ENCODE measurements at regions not wholly inside any gene's neighbourhood (a gene's known extent, or its start where the extent isn't known, plus 50 kb on each side); places are given as distances from the start of the nearest gene placed in this dataset.

DNA sequence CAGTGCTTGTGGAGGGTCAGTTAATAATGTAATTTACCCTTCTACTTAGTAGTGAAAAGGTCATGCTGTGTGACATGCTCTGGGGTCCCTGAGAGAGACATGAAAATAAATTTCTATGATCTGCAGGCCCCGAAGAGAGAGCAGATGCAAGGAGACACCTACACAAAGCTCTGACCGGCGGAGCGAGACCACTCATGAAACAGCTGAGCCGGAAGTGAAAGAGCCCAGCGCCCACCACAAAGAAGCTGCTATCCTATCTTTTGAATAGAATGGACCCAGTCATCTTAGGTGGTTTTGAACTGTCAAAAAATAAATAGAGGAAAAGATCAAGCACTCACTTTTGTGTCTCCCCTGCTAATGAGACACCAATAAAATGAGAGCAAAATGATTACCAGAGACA lies 190.0 kb downstream of the MED10 start (continued):
- TF ChIP-seq, protein P1, sequence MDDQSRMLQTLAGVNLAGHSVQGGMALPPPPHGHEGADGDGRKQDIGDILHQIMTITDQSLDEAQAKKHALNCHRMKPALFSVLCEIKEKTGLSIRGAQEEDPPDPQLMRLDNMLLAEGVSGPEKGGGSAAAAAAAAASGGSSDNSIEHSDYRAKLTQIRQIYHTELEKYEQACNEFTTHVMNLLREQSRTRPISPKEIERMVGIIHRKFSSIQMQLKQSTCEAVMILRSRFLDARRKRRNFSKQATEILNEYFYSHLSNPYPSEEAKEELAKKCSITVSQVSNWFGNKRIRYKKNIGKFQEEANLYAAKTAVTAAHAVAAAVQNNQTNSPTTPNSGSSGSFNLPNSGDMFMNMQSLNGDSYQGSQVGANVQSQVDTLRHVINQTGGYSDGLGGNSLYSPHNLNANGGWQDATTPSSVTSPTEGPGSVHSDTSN (CRISPR knock-in tag; IDR thresholded peaks at IDR 0.05) = no peak
- TF ChIP-seq OSR2 (tag by site-specific recombination; IDR thresholded peaks at IDR 0.05) = no peak
- no peak for TF ChIP-seq ZSCAN30 (tag by site-specific recombination; IDR thresholded peaks at IDR 0.05)
- TF ChIP-seq ZNF341 (tag by site-specific recombination; IDR thresholded peaks at IDR 0.05; ENCODE audit: low read depth) = no peak
- no peak for TF ChIP-seq RBAK (tag by site-specific recombination; IDR thresholded peaks at IDR 0.05)
- no peak for TF ChIP-seq SETDB1 (IDR thresholded peaks at IDR 0.05; ENCODE audit: insufficient read length, low read length)
- no peak for TF ChIP-seq ZFP3 (tag by site-specific recombination; IDR thresholded peaks at IDR 0.05; ENCODE audit: low read depth)
- no peak for TF ChIP-seq ZNF146 (tag by site-specific recombination; IDR thresholded peaks at IDR 0.05)

DNA sequence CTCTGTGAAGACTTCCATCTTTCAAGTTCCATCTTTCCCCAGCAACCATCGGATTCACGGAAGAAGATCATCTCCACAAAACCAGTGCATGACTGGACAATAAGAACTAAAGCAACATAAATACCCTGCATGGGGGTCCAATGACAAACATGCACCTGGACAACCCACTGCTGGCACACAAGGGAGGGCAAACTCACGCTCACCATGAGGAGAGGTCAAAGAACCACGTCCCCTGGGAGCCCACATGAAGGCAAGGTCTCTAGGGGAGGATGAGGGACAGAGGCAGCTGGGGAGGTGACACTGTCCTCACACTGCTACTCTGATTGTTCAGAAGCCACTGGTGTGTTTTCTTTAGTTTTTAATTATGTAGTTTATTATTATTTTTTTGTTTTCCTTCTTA lies 190.8 kb downstream of the MED10 start:
- CTCF ChIA-PET = interaction anchor here (0.6 kb wide), 1 partner anchor 462 kb away, joined by 3 read pairs; no protein-coding TSS in a partner anchor
- H3K4me1 ChIP-seq (ENCODE audit: control insufficient read depth, insufficient read depth, low read length) = no peaks in the 10 kb centered on the region
- H3K4me3 ChIP-seq (ENCODE audit: low read depth, low read length) = no peak overlapping the region
- POLR2A ChIA-PET = no interaction called here
- TF ChIP-seq, protein P2, sequence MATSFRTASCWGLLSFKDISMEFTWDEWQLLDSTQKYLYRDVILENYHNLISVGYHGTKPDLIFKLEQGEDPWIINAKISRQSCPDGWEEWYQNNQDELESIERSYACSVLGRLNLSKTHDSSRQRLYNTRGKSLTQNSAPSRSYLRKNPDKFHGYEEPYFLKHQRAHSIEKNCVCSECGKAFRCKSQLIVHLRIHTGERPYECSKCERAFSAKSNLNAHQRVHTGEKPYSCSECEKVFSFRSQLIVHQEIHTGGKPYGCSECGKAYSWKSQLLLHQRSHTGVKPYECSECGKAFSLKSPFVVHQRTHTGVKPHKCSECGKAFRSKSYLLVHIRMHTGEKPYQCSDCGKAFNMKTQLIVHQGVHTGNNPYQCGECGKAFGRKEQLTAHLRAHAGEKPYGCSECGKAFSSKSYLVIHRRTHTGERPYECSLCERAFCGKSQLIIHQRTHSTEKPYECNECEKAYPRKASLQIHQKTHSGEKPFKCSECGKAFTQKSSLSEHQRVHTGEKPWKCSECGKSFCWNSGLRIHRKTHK (tag by site-specific recombination; IDR thresholded peaks at IDR 0.05) = no peak
- TF ChIP-seq ZNF48 (tag by site-specific recombination; IDR thresholded peaks at IDR 0.05) (no peak), ZNF202 (tag by site-specific recombination; IDR thresholded peaks at IDR 0.05; ENCODE audit: borderline replicate concordance) (no peak), ZNF544 (tag by site-specific recombination; IDR thresholded peaks at IDR 0.05) (no peak), OVOL3 (tag by site-specific recombination; IDR thresholded peaks at IDR 0.05) (no peak), SALL2 (tag by site-specific recombination; IDR thresholded peaks at IDR 0.05; ENCODE audit: borderline replicate concordance) (no peak), KLF9 (tag by site-specific recombination; IDR thresholded peaks at IDR 0.05; ENCODE audit: low read depth) (no peak), ZNF830 (tag by site-specific recombination; IDR thresholded peaks at IDR 0.05; ENCODE audit: low read depth) (no peak), ZNF792 (tag by site-specific recombination; IDR thresholded peaks at IDR 0.05) (no peak), ZNF701 (tag by site-specific recombination; IDR thresholded peaks at IDR 0.05) (no peak), ZNF274 (IDR thresholded peaks at IDR 0.05; ENCODE audit: low read length) (no peak), ZNF274 (tag by site-specific recombination; IDR thresholded peaks at IDR 0.05; ENCODE audit: borderline replicate concordance) (no peak), ZNF521 (tag by site-specific recombination; IDR thresholded peaks at IDR 0.05) (no peak), SP7 (tag by site-specific recombination; IDR thresholded peaks at IDR 0.05) (no peak), HIC1 (tag by site-specific recombination; IDR thresholded peaks at IDR 0.05) (no peak)
- H3K9me3 ChIP-seq (ENCODE audit: control insufficient read depth, insufficient read depth, low read depth, low read length) = no peaks in the 10 kb centered on the region
- no peak overlapping the region for H3K27ac ChIP-seq (ENCODE audit: extremely low read depth, low read depth, low read length)
- no peaks in the 10 kb centered on the region for H3K36me3 ChIP-seq (ENCODE audit: control insufficient read depth in 2 of 2, insufficient read depth in 1 of 2, low read length in 2 of 2)
